ENCODE measurements at regions not wholly inside any gene's neighbourhood (a gene's known extent, or its start where the extent isn't known, plus 50 kb on each side); places are given as distances from the start of the nearest gene placed in this dataset.

GRCh38 chr15:62816342-62817069, 226.0 kb upstream of the TPM1 start:
- no peak for TF ChIP-seq CTCF (IDR thresholded peaks at IDR 0.05; ENCODE audit: low read depth, low read length)
- no peak for DNase-seq (ENCODE audit: low read depth, low spot score)
- H3K4me3 ChIP-seq (ENCODE audit: low read depth, low read length) = no peak overlapping the region
- in situ Hi-C loops (cut with HindIII; ENCODE audit: low sequenced_read_pairs) = no loop called here

- TF ChIP-seq CTCF (IDR thresholded peaks at IDR 0.05; ENCODE audit: low read depth, low read length) = no peak
- DNase-seq (ENCODE audit: low read depth, low spot score) = no peak
- H3K4me3 ChIP-seq (ENCODE audit: low read depth, low read length) = no peak overlapping the region
- in situ Hi-C loops (cut with HindIII; ENCODE audit: low sequenced_read_pairs) = no loop called here
These were observed 223.9 kb upstream of the TPM1 start for GRCh38 chr15:62818691-62819090.

GRCh38 chr15:62821384-62822131, 221.0 kb upstream of the TPM1 start:
- in situ Hi-C loops (cut with HindIII; ENCODE audit: low sequenced_read_pairs) = no loop called here
- DNase-seq (ENCODE audit: low read depth, low spot score) = no peak
- no peak for TF ChIP-seq CTCF (IDR thresholded peaks at IDR 0.05; ENCODE audit: low read depth, low read length)
- H3K4me3 ChIP-seq (ENCODE audit: low read depth, low read length) = no peak overlapping the region

- no peak for TF ChIP-seq CTCF (IDR thresholded peaks at IDR 0.05; ENCODE audit: low read depth, low read length)
- no peak overlapping the region for H3K4me3 ChIP-seq (ENCODE audit: low read depth, low read length)
- in situ Hi-C loops (cut with HindIII; ENCODE audit: low sequenced_read_pairs) = no loop called here
- DNase-seq (ENCODE audit: low read depth, low spot score) = no peak
These were observed 220.3 kb upstream of the TPM1 start for GRCh38 chr15:62822228-62822627.

- H3K4me3 ChIP-seq (ENCODE audit: low read depth, low read length) = no peak overlapping the region
- in situ Hi-C loops (cut with HindIII; ENCODE audit: low sequenced_read_pairs) = no loop called here
- no peak for TF ChIP-seq CTCF (IDR thresholded peaks at IDR 0.05; ENCODE audit: low read depth, low read length)
- DNase-seq (ENCODE audit: low read depth, low spot score) = no peak
These were observed 219.0 kb upstream of the TPM1 start for GRCh38 chr15:62823561-62823960.

GRCh38 chr15:62824111-62825015, 218.2 kb upstream of the TPM1 start:
- in situ Hi-C loops (cut with HindIII; ENCODE audit: low sequenced_read_pairs) = no loop called here
- DNase-seq (ENCODE audit: low read depth, low spot score) = peak; percentile 75
- no peak overlapping the region for H3K4me3 ChIP-seq (ENCODE audit: low read depth, low read length)
- TF ChIP-seq CTCF (IDR thresholded peaks at IDR 0.05; ENCODE audit: low read depth, low read length) = no peak

Measured in astrocyte of the spinal cord (primary cell).